GM10248 (cell line): ENCODE measurements at regions not wholly inside any gene's neighbourhood (a gene's known extent, or its start where the extent isn't known, plus 50 kb on each side); places are given as distances from the start of the nearest gene placed in this dataset.

Source experiments
- CTCF ChIA-PET: fragments of 300-600 bp; sonication (Branson Sonifier 250); formaldehyde crosslinking; extraction: SDS; loops from one replicate; lab custom pipeline; 2021; ENCODE audit warnings: antibody characterized with exemption; lab: Yijun Ruan, JAX
- POLR2A ChIA-PET: fragments of 350-650 bp; sonication (Branson Sonifier 250); formaldehyde crosslinking; extraction: SDS; loops from one replicate; lab custom pipeline; 2020; ENCODE audit warnings: antibody characterized with exemption; lab: Yijun Ruan, JAX
- DNase-seq: peaks from one replicate; pipeline ENCODE4 v3.0.0; 2012; ENCODE audit errors: extremely low spot score
- TF ChIP-seq, protein P1 (sequence below): IDR thresholded peaks from 2 replicates; pipeline ENCODE4 v1.5.1; 2012; ENCODE audit warnings: mild to moderate bottlenecking, low read depth; ENCODE audit errors: extremely low read depth, missing control alignments, control extremely low read depth

DNA sequence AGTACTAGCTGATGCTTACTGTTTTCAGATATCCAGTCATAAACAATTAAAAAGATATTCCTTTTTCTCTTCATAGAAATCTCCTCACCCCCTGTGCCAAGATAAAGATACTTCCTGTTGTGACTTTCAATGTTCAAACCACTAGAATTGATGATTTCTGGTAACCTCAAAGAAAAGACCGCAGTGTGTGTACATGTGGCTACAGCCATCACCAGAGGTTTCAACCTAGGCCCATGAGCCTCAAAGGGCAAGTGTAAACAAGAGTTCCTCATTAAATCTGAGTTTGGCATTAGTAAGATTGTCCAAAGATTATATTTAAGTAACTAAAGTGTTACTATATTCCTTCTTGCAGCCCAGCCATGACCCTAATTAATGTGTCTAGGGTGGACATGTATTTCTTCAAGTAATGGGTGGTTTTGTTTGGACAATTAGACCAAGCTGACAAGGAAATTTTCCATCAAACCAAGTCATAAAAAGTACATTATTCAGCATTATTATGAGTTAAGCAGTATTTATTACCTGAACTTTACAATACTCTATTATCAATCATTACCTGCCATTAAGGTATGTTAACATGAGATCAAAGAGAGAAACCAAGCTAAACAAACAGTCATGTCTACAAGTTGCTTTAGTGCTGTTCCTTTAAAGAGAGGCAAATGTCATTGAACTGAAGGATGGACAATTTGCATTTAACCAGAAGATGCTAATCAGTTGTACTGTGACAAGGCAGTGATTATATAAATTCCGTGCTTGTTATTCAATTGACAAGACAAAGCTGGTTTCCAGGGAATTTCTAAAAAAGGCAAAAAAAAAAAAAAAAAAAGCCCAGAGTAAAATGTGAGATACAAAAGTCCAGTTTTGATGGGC, 382.7 kb downstream of the LNPK start:
- ChIA-PET POLR2A (no interaction called here), CTCF (interaction anchor here (1.0 to 1.4 kb wide), 3 partner anchors 10 to 71 kb away, joined by 3 to 4 read pairs (median 3); no protein-coding TSS in a partner anchor)
- DNase-seq, result no peak
- TF ChIP-seq, protein P1, sequence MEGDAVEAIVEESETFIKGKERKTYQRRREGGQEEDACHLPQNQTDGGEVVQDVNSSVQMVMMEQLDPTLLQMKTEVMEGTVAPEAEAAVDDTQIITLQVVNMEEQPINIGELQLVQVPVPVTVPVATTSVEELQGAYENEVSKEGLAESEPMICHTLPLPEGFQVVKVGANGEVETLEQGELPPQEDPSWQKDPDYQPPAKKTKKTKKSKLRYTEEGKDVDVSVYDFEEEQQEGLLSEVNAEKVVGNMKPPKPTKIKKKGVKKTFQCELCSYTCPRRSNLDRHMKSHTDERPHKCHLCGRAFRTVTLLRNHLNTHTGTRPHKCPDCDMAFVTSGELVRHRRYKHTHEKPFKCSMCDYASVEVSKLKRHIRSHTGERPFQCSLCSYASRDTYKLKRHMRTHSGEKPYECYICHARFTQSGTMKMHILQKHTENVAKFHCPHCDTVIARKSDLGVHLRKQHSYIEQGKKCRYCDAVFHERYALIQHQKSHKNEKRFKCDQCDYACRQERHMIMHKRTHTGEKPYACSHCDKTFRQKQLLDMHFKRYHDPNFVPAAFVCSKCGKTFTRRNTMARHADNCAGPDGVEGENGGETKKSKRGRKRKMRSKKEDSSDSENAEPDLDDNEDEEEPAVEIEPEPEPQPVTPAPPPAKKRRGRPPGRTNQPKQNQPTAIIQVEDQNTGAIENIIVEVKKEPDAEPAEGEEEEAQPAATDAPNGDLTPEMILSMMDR, result no peak

DNA sequence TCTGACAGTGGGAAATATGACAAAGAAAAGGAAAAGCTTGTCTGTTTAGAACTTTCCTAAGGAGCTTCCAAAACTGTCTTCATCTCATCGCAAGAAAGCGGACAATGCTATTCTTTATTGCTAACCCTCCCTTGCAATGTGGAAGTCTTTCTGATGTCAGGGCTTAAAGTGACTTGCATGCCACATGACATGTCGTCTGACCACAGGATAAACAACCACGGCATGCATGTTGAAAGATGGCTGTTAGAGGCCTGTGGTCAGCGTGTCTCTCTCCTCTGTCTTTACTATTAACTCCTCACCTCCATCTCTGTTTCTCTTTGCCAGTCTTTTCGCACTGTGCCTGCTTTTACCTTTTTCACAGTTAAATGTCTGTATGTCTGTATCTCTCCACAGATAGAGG, 389.8 kb downstream of the LNPK start:
- TF ChIP-seq, protein P1, result no peak
- DNase-seq, result no peak
- ChIA-PET CTCF (interaction anchor here (1.4 to 1.7 kb wide), 3 partner anchors 11 to 247 kb away, joined by 3 to 4 read pairs (median 4); no protein-coding TSS in a partner anchor), POLR2A (no interaction called here)

DNA sequence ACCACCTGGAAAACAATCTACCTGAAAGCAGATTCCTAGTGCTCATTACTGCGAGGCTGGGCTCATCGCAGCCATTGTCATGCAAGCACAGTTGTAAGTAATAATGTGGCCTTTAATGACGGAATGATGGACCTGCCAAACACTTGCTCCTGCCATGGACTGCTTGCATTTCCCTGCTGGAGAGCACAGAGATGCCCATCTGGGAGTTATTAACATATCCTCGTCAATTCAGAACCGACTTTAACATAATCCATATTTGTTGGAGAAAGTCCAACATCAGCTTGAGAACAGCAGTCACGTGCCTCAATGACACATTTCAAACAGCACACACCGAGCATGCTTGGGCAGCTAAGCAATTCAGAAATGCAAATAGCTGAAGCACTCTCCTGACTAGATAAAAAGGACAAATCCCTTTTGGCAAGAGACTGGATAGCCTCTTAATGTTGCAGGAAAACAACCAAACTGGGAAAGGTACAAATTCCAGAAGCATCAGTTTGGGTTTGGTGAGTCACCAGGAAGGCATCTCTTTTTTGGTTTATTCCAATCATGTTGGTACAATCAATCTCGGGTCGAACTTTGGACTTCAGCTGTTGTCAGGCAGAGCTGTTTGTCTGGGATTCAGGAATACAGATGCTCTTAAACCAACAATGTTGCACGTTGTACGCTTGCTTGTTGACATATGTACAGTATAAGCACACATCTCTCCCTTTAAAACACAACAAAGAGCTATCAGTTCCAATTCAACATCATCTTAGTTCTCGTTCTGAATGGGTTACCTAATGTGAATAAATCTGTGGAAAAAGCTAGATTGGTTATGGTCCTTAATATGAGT, 395.8 kb downstream of the LNPK start:
- TF ChIP-seq, protein P1, result no peak
- POLR2A ChIA-PET, result no interaction called here
- CTCF ChIA-PET, result no interaction called here
- DNase-seq, result no peak

DNA sequence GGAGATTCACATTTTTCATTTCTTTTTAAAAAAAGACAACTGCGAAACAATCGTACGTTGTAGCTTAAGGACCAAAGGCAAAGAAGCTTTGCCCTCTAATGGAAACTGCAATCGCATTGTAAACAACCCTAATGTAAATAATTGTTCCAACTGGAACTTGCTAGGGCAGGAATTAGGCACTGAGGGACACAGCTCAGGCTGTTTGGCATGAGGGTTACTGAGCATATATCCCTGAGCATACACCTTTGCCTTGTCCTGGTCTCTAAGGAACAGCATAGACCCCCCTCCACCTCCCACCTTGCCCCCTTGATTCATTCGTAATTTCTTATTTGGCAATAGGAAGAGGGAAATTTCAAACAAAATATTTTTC, 396.4 kb downstream of the LNPK start:
- POLR2A ChIA-PET, result no interaction called here
- DNase-seq, result no peak
- TF ChIP-seq, protein P1, result no peak
- CTCF ChIA-PET, result no interaction called here

DNA sequence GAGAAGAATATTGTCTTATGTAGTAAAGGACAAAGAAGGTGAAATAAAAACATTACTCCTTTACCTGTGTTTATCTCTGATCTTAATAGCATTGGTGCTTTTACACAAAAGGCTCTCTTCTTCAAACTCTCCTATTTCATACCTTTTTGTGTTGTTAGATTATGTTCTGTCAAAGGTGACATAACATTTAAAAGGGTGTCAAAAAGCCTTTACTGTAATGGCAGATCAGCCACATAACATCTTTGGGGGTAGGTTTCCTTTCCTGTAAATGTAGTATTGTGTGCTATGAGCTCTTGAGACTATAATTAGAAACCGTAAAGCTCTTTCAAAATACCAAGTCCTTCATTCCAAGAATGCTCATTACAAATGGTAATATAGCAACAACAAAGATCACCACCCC, 400.1 kb downstream of the LNPK start:
- no peak for DNase-seq
- POLR2A ChIA-PET, result no interaction called here
- TF ChIP-seq, protein P1, result no peak
- CTCF ChIA-PET, result interaction anchor here (1.5 to 1.7 kb wide), 2 partner anchors 45 to 66 kb away, joined by 3 to 4 read pairs; no protein-coding TSS in a partner anchor
